HPDE6-E6E7 (cell line): ENCODE measurements at regions not wholly inside any gene's neighbourhood (a gene's known extent, or its start where the extent isn't known, plus 50 kb on each side); places are given as distances from the start of the nearest gene placed in this dataset.
A peak's percentile ranks its signal among the peaks of the same experiment; 100 is the strongest.

Source experiments
- DNase-seq: peaks from one replicate; pipeline ENCODE4 v3.0.0; 2011; ENCODE audit warnings: missing footprints; ENCODE audit errors: extremely low spot score

DNA sequence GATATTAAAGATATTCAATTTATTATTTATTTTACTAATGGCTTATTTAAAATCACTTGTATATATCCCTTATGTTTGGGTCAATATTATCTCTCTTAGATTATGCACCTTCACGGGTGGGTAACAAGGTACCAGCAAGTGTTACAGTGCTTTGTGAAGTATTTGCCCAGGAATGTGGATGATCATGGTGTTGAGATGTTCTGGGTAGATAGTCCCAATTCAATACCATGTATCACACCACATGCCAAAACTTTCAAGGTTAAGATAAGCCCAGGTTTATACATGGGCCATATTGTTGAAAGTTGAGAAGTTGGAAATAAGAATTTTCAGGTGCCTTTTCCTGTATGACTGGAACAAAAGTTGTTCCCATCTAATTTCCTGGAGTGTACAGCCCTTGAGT is 131.3 kb upstream of the RASSF8 start:
- no peak for DNase-seq

DNA sequence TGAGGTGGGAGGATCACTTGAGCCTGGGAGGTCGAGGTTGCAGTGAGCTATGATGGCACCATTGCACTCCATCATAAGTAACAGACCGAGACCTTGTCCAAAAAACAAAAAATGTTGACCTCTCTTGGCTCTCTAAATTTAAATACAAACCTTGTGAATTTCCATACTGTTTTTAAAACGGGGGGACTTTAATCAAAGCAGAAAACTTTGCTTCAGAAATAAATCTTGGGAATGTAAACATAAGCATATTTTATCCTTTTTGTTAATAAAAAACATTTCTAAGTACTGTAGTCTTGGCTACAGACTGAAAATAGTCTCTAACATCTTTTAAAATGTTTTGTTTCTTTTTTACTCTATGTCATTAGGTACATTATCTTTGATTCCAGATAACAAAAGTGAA is 130.7 kb upstream of the RASSF8 start:
- DNase-seq = no peak

GRCh38 chr12:25828188-25828587 is 130.3 kb upstream of the RASSF8 start:
- no peak for DNase-seq

DNA sequence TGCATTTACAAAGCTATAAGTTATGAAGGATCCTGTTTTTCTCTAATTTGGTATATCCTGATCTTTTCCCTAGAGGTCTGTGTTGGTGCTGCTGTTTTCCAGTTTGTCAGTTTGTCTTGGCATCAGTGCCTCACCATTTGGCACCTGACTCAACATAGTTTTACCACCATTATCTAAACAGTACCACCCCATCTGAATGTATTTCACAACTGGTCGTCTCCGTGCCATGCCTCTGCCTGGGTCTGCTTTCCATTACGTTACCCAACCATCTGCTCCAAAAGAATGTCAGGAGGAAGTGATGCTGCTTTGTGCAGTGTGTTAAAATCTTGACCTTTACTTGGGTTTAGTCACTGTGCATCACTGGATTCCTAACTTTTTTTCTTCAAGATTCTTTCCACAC is 129.3 kb upstream of the RASSF8 start:
- no peak for DNase-seq

DNA sequence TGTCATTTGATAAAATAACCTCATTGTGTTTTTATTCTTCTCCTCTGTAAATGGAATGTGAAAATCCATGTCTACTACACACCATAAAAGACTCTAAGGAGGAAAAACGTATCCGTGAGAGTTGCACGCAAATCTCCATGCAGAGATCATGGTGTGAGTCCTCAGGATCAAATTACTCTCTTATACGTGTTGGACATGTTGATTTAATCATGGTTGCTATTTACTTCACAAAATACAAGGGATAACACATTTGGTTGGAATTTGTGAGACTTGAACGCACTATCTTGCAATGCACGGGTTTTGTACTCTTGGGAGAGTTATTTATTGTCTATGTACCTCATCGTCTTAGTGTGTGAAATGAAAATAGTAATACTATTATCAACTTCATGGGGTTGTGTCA is 128.0 kb upstream of the RASSF8 start:
- DNase-seq = no peak

DNA sequence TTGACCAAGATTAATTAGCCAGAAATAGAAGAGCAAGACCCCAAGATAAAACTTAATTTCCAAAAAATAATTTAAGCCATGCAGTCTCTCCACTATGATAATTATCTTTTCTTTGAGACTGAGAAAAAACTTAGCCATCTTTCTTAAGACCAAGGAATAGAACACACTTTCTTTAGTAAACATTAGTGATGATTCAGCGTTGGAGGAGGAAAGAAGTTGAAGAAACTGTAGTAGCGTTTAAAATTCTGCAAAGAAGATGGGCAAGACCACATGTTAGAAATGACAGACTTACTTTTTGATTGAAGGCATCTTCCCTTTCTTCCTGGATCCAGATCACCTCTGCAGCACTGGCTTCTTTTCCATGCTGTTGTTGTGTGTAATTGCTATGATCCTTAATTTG is 124.8 kb upstream of the RASSF8 start:
- DNase-seq = no peak

- DNase-seq = no peak
Observed at GRCh38 chr12:25835385-25835784, 123.1 kb upstream of the RASSF8 start.

- no peak for DNase-seq
Observed at GRCh38 chr12:25838007-25838406, 120.5 kb upstream of the RASSF8 start.

DNA sequence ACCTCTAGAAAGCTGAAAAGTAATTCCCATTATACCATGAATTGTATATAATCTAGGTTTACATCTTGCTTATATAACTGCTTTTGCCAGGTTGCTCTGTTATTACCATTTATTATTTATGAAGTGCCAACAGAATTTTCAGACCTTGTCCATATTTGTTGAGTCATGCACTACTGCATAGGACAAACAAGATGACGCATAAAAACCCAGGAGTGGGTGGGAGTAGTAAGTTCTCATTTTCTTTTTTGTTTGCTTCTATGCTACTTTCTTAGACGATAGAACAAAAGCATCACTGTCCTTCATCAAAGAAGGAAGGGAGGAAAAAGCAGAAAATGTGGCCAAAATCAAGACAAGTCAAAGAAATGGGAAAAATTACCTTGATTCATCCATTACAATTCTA is 119.0 kb upstream of the RASSF8 start:
- DNase-seq = peak; percentile 17

- no peak for DNase-seq
Observed at GRCh38 chr12:25840678-25841465, 117.6 kb upstream of the RASSF8 start.

DNA sequence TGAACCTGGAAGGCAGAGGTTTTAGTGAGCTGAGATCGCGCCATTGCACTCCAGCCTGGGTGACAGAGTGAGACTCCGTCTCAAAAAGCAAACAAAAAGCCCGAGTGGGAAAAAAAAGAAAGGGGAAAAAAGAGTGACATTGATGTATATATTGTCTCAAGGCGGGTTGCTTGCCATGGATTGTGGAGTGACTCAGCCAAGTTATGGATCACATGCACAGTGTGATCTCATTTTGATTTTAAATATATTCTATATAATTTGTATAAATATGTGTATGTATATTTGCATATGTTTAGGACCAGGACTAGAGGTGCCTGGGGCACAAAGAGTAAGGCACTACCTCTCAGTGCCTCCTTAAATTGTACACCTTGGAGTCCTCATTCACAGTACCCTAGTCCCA is 116.2 kb upstream of the RASSF8 start:
- DNase-seq = no peak

DNA sequence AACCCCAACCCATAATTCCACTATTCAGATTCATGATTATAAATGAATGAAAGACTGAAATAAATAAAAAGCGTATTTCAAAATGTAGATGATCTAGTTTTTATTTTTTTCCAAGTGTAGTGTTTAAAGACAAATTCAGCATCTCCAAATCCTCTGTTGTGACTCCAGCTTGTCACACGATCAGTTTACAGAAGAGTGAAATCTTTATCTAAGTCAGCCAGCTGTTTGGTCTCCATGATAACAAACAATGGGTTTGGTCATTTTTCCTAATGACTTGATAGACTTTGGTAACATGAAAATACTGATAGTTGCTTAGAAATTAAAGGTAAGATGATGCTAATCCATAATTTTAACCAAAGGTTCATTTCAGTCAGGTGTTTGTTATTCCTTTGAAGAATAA is 114.5 kb upstream of the RASSF8 start:
- no peak for DNase-seq

- no peak for DNase-seq
Observed at GRCh38 chr12:25845415-25845814, 113.1 kb upstream of the RASSF8 start.

DNA sequence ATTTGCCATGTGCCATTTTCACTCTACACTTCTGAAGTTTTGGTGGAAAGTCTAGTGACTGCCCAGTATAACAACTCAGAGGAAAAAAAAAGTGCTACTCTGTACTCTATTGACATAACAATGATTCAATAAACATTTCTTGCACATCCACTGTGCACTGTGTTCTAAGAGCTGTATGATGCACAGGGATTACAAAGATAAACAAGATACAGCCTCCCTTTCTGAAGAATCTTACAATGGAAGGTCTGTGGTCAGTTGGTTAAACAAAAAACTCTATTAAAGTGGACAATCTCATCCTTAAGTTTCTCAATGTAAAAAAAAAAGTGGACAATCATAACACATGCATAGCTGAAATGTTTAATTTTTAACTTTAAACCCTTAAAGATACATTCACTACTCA is 105.7 kb upstream of the RASSF8 start:
- DNase-seq = no peak

DNA sequence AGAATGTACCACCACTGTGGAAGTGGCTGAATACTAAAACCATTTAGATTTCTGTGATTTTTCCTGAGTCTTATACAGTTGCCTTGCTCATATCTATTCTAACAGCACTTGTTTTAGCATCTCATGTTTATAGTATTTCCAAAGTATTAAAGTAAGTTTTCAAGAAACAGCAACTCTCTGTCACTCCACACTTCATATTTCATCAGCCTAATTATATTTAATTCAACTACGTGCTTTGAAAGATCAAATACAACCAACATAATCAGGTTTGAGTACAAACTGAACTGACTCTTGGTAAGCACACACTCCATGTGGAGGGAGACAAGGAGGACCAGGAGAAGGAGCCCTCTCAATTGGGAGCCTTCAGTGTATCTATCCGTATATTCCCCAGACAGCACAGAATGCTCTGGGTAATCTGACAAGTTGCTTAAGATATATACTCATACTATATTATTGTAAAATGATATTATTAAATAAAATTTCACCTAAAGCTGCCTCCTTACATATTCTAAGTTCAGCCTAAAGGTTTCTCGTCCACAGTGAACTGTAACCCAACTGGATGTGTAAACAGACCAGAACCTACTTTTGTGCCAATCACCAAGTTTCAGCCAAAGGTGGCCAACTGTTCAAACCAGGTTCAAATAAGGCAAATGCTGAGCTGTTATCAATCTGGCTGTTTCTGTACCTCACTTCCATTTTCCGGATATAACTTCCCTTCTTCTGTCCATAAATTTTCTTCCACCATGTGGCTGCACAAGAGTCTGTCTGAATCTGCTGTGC is 105.0 kb upstream of the RASSF8 start:
- DNase-seq = no peak

- no peak for DNase-seq
Observed at GRCh38 chr12:25854991-25855390, 103.5 kb upstream of the RASSF8 start.

GRCh38 chr12:25855716-25856115 is 102.8 kb upstream of the RASSF8 start:
- DNase-seq = no peak

GRCh38 chr12:25859976-25860375 is 98.5 kb upstream of the RASSF8 start:
- no peak for DNase-seq

- no peak for DNase-seq
Observed at GRCh38 chr12:25861226-25861625, 97.3 kb upstream of the RASSF8 start.

- no peak for DNase-seq
Observed at GRCh38 chr12:25864306-25865276, 93.9 kb upstream of the RASSF8 start.

DNA sequence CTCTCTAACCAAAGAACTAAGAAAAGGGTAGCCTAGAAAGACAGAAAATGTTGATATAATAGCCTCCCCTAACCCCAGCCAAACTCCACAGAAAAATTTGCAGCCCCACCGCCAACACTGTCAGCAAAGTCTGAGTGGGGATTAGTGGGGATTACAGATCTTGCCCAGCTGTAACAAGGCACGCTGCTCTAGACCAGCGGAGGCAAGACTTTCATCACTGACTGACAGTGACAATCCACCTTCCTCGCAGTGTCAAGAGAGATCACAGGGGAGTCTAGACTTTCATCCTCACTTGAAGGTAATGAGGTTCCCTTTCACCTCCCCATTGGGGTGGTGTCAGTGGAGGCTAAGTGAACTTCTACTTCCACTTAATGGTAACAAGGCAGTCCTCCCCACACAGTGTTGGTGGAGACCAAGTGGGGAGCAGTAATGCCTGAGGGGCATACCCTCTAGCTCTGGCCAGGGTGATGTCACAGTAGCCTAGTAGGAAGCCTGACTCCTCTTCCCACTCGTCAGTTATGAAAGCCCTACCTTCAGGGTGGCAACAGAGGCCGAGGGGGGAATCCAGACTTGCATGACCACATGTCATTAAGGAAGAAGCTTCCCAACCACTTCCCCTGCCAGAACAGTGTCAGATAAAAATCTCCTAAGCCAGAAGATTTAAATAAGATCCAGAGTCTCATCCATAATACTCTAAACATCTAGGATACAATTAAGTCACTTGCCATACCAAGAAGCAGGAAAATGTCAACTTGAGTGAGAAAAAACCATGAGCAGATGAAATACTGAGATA is 91.7 kb upstream of the RASSF8 start:
- no peak for DNase-seq
